ENCODE measurements at regions not wholly inside any gene's neighbourhood (a gene's known extent, or its start where the extent isn't known, plus 50 kb on each side); places are given as distances from the start of the nearest gene placed in this dataset.
"Not testable (repeated sequence)": the region's sequence is repeated elsewhere in the genome, so short reads cannot be mapped to it uniquely, and the experiment has no call there.

DNA sequence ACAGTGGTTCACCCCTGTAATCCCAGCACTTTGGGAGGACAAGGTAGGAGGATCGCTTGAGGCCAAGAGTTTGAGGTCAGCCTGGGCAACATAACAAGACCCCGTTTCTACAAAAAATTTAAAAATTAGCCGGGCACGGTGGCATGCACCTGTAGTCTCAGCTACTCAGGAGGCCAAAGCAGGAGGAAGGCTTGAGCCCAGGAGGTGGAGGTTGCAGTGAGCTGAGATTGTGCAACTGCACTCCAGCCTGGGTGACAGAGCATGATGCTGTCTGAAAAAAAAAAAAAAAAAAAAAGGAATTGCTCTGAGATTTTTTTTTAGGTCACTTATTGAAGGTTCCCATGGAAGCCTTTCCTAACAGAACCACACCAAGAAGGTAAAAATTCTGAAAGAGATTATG lies 101.9 kb upstream of the KCTD7 start:
- TF ChIP-seq, protein P1, sequence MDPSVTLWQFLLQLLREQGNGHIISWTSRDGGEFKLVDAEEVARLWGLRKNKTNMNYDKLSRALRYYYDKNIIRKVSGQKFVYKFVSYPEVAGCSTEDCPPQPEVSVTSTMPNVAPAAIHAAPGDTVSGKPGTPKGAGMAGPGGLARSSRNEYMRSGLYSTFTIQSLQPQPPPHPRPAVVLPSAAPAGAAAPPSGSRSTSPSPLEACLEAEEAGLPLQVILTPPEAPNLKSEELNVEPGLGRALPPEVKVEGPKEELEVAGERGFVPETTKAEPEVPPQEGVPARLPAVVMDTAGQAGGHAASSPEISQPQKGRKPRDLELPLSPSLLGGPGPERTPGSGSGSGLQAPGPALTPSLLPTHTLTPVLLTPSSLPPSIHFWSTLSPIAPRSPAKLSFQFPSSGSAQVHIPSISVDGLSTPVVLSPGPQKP (IDR thresholded peaks at IDR 0.05; ENCODE audit: borderline replicate concordance, low read depth, low read length), result not testable (repeated sequence)
- TF ChIP-seq, protein P2, sequence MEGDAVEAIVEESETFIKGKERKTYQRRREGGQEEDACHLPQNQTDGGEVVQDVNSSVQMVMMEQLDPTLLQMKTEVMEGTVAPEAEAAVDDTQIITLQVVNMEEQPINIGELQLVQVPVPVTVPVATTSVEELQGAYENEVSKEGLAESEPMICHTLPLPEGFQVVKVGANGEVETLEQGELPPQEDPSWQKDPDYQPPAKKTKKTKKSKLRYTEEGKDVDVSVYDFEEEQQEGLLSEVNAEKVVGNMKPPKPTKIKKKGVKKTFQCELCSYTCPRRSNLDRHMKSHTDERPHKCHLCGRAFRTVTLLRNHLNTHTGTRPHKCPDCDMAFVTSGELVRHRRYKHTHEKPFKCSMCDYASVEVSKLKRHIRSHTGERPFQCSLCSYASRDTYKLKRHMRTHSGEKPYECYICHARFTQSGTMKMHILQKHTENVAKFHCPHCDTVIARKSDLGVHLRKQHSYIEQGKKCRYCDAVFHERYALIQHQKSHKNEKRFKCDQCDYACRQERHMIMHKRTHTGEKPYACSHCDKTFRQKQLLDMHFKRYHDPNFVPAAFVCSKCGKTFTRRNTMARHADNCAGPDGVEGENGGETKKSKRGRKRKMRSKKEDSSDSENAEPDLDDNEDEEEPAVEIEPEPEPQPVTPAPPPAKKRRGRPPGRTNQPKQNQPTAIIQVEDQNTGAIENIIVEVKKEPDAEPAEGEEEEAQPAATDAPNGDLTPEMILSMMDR (conservative IDR thresholded peaks at IDR 0.05; ENCODE audit: low read depth, low read length), result not testable (repeated sequence)
- TF ChIP-seq SMC3 (IDR thresholded peaks at IDR 0.05; ENCODE audit: low read depth, low read length); MAZ (IDR thresholded peaks at IDR 0.05; ENCODE audit: borderline replicate concordance, low read depth, low read length); POLR2A (IDR thresholded peaks at IDR 0.05; ENCODE audit: low read depth, low read length); CEBPB (IDR thresholded peaks at IDR 0.05; ENCODE audit: low read depth, low read length); MAFK (IDR thresholded peaks at IDR 0.05; ENCODE audit: low read depth, low read length); RCOR1 (IDR thresholded peaks at IDR 0.05; ENCODE audit: insufficient replicate concordance, low read length); RFX5 (IDR thresholded peaks at IDR 0.05; ENCODE audit: low read depth, low read length); RAD21 (IDR thresholded peaks at IDR 0.05; ENCODE audit: low read length); BHLHE40 (IDR thresholded peaks at IDR 0.05; ENCODE audit: low read depth, low read length); FOS (IDR thresholded peaks at IDR 0.05; ENCODE audit: low read depth, low read length); MXI1 (IDR thresholded peaks at IDR 0.05; ENCODE audit: borderline replicate concordance, low read depth, low read length): not testable (repeated sequence)
- TF ChIP-seq, protein P3, sequence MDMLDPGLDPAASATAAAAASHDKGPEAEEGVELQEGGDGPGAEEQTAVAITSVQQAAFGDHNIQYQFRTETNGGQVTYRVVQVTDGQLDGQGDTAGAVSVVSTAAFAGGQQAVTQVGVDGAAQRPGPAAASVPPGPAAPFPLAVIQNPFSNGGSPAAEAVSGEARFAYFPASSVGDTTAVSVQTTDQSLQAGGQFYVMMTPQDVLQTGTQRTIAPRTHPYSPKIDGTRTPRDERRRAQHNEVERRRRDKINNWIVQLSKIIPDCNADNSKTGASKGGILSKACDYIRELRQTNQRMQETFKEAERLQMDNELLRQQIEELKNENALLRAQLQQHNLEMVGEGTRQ (IDR thresholded peaks at IDR 0.05; ENCODE audit: low read depth, low read length), result not testable (repeated sequence)
